ENCODE measurements at regions not wholly inside any gene's neighbourhood (a gene's known extent, or its start where the extent isn't known, plus 50 kb on each side); places are given as distances from the start of the nearest gene placed in this dataset.
"Not testable (repeated sequence)": the region's sequence is repeated elsewhere in the genome, so short reads cannot be mapped to it uniquely, and the experiment has no call there.

DNA sequence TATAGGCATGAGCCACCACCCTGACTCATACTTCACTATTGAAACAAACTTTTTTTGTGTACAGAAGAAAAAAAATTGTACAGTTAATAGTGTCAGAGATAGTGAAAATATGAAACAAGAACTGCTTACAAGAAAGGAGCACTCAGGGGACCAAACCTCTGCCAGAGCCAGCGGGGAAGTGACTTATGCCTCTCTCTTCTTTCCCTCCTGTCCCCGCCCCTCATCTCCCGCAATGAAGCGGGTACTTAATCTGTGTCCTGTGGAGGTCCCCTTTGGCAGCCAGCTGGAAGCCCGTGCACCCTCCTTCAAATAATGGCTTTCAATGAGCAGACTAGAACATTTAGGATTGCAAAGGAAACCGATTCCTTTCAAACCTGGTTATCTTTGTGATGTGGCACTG, 51.5 kb downstream of the PPIAL4A start:
- WGBS, 4 donors, result 44 to 71% methylated on average over 1 to 4 of the region's 6 CpGs; no CpG with 5 or more reads in 2 of the 4 donors
- H3K27me3 ChIP-seq; H3K4me3 ChIP-seq; H3K36me3 ChIP-seq; H3K27ac ChIP-seq; ATAC-seq; intact Hi-C loops (cut with DNase I); H3K4me1 ChIP-seq; DNase-seq; H3K9me3 ChIP-seq: not testable (repeated sequence)

DNA sequence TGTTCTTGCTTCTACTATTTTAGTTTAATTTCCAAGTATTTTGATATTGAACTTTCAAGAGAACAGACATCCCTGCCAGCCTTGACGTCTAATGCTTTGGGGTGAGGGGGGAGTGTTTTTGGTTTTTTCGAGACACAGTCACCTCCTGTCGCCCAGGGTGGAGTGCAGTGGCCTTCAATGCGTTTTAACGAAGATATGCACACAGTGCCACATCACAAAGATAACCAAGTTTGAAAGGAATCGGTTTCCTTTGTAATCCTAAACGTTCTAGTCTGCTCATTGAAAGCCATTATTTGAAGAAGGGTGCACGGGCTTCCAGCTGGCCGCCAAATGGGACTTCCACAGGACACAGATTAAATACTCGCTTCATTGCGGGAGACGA, 52.3 kb downstream of the PPIAL4A start:
- H3K36me3 ChIP-seq; H3K9me3 ChIP-seq; H3K4me1 ChIP-seq; intact Hi-C loops (cut with DNase I); DNase-seq; ATAC-seq; H3K27me3 ChIP-seq: not testable (repeated sequence)
- peak overlapping the region in 6 of 12 donors; percentile 44 to 73 (median 60) for H3K27ac ChIP-seq
- peak overlapping the region in 10 of 12 donors; percentile 24 to 59 (median 50) for H3K4me3 ChIP-seq
- 6 to 12% (median 7%) methylated on average over 11 to 12 of the region's 12 CpGs for WGBS, 4 donors

DNA sequence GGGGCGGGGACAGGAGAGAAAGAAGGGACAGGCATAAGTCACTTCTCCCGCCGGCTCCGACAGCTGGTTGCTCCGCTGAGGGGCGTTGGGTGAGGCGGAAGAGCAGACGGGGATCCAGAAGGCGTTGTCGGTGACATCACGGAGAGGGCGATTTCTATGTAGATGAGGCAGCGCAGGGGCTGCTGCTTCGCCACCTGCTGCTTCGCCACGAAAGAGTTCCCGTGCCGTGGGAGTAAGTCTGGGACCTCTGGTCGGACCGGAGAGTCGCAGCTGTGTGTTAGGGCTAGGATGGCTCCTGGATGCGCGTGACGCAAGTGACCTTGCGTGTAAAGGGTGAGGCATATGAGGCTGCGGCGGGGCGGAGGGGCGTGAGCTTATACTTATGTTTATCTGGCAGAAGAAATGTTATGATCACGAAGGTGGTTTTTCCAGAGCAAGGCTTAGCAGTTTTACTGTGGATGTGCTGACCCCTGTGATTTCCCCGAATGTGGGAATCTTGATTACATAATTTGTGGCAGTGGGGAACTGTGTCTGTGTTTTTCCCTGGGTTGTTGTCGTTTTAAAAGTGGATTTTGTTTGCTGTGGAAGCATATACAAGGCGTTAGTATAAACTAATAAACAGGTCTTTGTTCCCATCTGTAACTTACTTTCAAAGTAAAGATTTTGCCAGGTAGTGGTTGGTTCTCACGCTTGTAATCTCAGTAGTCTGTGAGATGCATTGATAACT, 52.8 kb downstream of the PPIAL4A start:
- Histone ChIP-seq H3K4me3 (peak overlapping the region in 11 of 12 donors; percentile 24 to 59 (median 49)), H3K27ac (peak overlapping the region in 8 of 12 donors; percentile 39 to 73 (median 56))
- H3K4me1 ChIP-seq; H3K36me3 ChIP-seq; intact Hi-C loops (cut with DNase I); H3K9me3 ChIP-seq; H3K27me3 ChIP-seq: not testable (repeated sequence)
- WGBS, 4 donors, result 3 to 11% (median 6%) methylated on average over 19 to 33 of the region's 34 CpGs
- DNase-seq, result peak; percentile 51 to 75 (median 59)
- ATAC-seq, result peak; percentile 87 to 92 (median 90)

DNA sequence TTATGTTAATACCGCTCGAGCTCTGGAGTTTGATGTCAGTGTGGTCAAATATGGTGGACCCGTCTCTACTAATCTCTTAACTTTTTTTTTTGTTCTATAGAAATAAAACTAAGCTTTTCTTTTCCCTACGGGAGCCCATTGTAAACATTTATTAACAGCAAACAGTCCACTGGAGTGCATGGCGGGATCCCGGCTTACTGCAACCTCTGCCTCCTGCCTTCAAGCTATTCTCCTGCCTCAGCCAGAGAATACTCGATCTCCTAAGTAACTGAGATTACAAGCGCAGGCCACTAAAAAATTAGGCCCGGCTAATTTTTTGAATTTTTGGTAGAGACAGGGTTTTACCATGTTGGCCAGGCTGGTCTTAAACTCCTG, 53.4 kb downstream of the PPIAL4A start:
- ATAC-seq; H3K9me3 ChIP-seq; DNase-seq; H3K4me3 ChIP-seq; H3K36me3 ChIP-seq; H3K27me3 ChIP-seq; intact Hi-C loops (cut with DNase I); H3K27ac ChIP-seq; H3K4me1 ChIP-seq: not testable (repeated sequence)
- WGBS, 4 donors, result no CpG with 5 or more reads among the region's 9 CpGs

DNA sequence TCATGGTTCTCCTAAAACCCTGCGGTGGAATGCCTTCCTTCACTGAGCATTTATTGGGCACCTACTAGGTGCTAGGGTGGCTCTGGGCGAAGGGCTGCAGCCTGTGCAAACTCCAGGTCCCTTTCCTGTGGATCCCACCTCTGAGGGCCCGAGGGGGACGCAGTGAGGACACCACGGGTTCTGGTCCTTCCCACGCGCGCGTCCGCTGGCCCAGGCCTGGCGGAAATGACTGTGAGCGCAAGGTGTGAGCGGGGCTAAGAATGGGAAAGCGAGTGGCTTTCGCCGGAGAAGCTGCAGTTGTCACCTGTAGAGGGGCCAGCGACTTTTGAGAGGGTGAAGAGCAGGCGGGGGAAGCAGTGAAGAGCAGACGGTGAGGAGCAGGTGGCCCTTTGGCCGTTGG, 55.1 kb downstream of the PPIAL4A start:
- WGBS, 4 donors, result 84 to 100% (median 91%) methylated on average over 2 to 20 of the region's 20 CpGs
- intact Hi-C loops (cut with DNase I); ATAC-seq: not testable (repeated sequence)

DNA sequence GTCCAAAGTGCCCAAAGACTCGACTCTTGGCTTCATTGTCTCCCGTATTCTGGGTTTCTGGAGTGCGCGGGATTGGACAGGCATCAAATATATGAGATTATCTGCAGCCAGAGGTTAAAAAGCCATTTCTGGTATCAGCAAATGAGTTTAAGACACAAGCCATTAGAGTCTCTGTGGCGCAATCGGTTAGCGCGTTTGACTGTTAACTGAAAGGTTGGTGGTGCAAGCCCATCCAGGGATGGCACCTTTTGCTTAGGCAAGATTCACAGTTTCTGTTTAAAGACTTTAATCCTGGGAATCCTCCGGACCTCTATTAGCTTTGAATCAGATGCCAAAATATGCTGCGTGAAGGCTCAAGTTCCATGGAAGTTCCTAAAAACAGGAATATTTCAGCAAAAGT, 55.6 kb downstream of the PPIAL4A start:
- H3K4me1 ChIP-seq; DNase-seq; ATAC-seq; intact Hi-C loops (cut with DNase I); H3K27ac ChIP-seq; H3K4me3 ChIP-seq; H3K36me3 ChIP-seq; H3K27me3 ChIP-seq; H3K9me3 ChIP-seq: not testable (repeated sequence)
- 93 to 100% (median 97%) methylated on average over 5 to 8 of the region's 10 CpGs for WGBS, 4 donors

More for the DNA sequence above, 55.1 kb downstream of the PPIAL4A start:
- H3K27ac ChIP-seq, H3K9me3 ChIP-seq, H3K36me3 ChIP-seq, H3K27me3 ChIP-seq, H3K4me1 ChIP-seq, DNase-seq, H3K4me3 ChIP-seq: not testable (repeated sequence)

DNA sequence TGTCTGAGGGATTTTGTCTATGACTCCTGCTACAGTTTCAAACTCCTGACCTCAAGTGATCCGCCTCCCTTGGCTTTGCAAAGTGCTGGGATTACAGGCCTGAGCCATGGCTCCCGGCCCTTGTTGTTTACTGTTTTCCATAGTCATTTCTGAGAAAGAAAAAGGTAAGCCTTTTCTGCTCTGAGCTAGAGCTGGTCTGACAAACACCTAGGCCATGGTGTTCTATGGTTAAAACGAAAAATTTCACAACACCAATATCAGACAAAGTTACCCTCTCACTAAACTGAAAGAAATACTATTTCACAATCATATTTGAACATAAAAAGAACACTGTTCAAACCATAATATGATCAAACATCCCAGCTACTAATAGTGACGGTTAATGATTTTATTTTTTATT, 57.5 kb downstream of the PPIAL4A start:
- H3K27me3 ChIP-seq; H3K9me3 ChIP-seq; intact Hi-C loops (cut with DNase I): not testable (repeated sequence)

DNA sequence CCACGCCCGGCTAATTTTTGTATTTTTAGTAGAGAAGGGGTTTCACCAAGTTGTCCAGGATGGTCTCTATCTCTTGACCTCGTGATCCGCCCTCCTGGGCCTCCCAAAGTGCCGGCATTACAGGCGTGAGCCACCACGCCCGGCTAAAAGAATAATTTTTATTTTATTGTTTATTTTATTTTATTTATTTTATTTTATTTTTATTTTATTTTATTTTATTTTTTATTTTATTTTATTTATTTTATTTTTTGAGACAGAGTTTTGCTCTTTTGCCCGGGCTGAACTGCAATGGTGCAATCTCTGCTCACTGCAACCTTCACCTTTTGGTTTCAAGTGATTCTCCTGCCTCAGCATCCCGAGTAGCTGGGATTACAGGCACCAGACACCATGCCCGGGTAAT, 60.2 kb downstream of the PPIAL4A start:
- H3K27ac ChIP-seq; intact Hi-C loops (cut with DNase I); H3K4me3 ChIP-seq; H3K36me3 ChIP-seq; H3K4me1 ChIP-seq; ATAC-seq; H3K27me3 ChIP-seq; DNase-seq; H3K9me3 ChIP-seq: not testable (repeated sequence)
- 89 to 94% (median 92%) methylated on average over 10 to 11 of the region's 11 CpGs for WGBS, 4 donors

More for the DNA sequence above, 57.5 kb downstream of the PPIAL4A start:
- ATAC-seq, H3K36me3 ChIP-seq, DNase-seq, H3K4me1 ChIP-seq, H3K4me3 ChIP-seq, H3K27ac ChIP-seq: not testable (repeated sequence)
- 45 to 82% (median 72%) methylated on average over 4 of the region's 4 CpGs for WGBS, 4 donors

DNA sequence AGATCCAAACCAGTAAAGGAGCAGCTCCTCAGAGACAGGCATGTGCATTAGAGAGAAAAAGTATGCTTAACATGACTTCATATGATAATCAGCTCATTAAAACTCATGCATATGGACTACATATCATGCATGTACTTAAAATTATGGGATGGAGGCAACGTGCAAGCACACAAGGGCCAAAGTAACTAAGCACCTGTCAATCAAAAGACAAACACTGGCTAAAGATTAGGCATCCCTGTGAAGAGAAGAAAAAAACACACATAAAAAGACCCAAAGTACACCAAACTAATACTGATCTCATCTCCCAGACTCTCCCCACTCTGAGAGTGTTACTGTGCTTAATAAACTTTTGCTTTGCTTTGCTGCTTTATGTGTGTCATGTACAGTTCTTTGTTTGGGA, 61.1 kb downstream of the PPIAL4A start:
- ATAC-seq; H3K27ac ChIP-seq; DNase-seq; H3K4me3 ChIP-seq; H3K9me3 ChIP-seq; H3K27me3 ChIP-seq; H3K4me1 ChIP-seq; H3K36me3 ChIP-seq; intact Hi-C loops (cut with DNase I): not testable (repeated sequence)
- WGBS, 4 donors, result 38 to 66% (median 49%) methylated on average over 1 of the region's 1 CpG

DNA sequence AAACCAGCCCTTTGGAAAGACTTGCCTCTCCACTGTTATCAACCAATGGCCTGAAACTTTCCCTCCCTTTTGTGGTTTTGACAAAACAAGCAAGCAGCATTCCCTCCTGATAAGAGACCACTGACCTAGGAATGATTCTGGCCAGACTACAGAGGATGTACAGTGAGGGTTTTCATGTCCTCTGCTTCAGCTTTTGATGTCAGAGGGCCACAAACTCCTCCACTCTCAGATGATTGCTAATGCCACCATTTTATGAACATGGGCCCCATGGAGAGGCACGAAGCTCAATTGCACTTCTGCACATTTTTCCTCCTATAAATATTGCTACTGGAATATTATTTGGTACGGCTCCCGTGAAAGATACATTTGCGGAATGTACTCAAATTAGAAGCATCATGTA, 61.5 kb downstream of the PPIAL4A start:
- WGBS, 4 donors, result 81 to 100% (median 89%) methylated on average over 1 to 4 of the region's 4 CpGs
- ATAC-seq; H3K36me3 ChIP-seq; DNase-seq; H3K4me3 ChIP-seq; intact Hi-C loops (cut with DNase I); H3K27ac ChIP-seq; H3K4me1 ChIP-seq; H3K27me3 ChIP-seq; H3K9me3 ChIP-seq: not testable (repeated sequence)

DNA sequence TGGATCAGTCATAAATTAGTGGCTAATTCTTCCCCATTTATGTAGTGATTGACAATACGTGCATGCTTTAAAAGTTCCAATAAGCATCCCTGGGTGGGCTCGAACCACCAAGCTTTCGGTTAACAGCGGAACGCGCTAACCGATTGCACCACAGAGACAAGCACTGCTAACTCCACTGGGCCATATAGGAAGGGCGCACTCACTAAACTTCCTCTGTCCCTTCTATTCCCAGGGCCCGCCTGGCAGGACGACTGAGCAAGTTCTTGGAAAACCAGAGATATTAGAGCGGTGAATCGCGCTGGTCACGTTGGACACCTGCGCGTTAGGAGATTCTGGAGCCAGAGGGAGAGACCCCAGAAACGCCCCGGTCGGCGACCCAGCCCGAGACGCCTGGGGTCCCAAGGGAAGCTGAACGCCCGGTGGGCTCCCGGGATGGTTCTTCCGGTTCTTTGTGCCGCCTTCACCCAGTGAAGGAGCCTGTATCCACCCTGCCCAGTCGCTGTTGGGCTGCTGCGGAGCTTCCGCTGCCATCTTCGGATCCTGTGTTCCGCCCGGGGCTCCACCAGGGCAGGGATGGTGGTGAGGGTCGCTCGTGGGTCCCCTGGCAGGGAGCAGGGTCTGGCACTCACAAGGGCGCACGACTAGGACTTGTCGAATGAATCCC, 62.8 kb downstream of the PPIAL4A start:
- H3K9me3 ChIP-seq; H3K4me1 ChIP-seq; H3K36me3 ChIP-seq; H3K27ac ChIP-seq; ATAC-seq; intact Hi-C loops (cut with DNase I); DNase-seq; H3K27me3 ChIP-seq: not testable (repeated sequence)
- H3K4me3 ChIP-seq, result peak overlapping the region in 4 of 12 donors; percentile 10 to 29 (median 19)
- WGBS, 4 donors, result 10 to 23% (median 18%) methylated on average over 2 to 29 of the region's 38 CpGs
